Heart left ventricle (tissue), 16 donors: ENCODE measurements at regions not wholly inside any gene's neighbourhood (a gene's known extent, or its start where the extent isn't known, plus 50 kb on each side); places are given as distances from the start of the nearest gene placed in this dataset.

Experiments
- ATAC-seq, 4 donors: fragments of 200-7000 bp; cut with Tn5 transposase; one replicate each; pipeline ENCODE4 v1.9.1; 2020 to 2022; ENCODE audit warnings: moderate library complexity in 4 of 4, mild to moderate bottlenecking in 3 of 4, moderate number of reproducible peaks in 1 of 4
- DNase-seq, 5 donors: peaks; one replicate each; pipeline ENCODE4 v3.0.0-alpha.2; 2020
- H3K27ac ChIP-seq, 12 donors: fragments of 200-600 bp; sonication (generic) in 4 of 12; one replicate each; pipeline versions ENCODE4 v1.5.0 to v1.8.0; 2016 to 2022; ENCODE audit warnings: mild to moderate bottlenecking in 2 of 12
- H3K27me3 ChIP-seq, 9 donors: fragments of 200-600 bp; sonication (generic) in 2 of 9; one replicate each; pipeline versions ENCODE4 v1.5.1 to v1.8.0; 2016 to 2022; ENCODE audit warnings: mild to moderate bottlenecking in 3 of 9
- H3K36me3 ChIP-seq, 9 donors: fragments of 200-600 bp; sonication (generic) in 2 of 9; one replicate each; pipeline versions ENCODE4 v1.5.0 to v1.8.0; 2018 to 2022; ENCODE audit warnings: mild to moderate bottlenecking in 2 of 9
- H3K4me1 ChIP-seq, 12 donors: fragments of 200-600 bp; sonication (generic) in 4 of 12; one replicate each; pipeline versions ENCODE4 v1.5.0 to v1.8.0; 2016 to 2022; ENCODE audit warnings: mild to moderate bottlenecking in 3 of 12
- H3K4me3 ChIP-seq, 12 donors: fragments of 200-600 bp; sonication (generic) in 4 of 12; one replicate each; pipeline versions ENCODE4 v1.5.0 to v1.8.0; 2017 to 2022; ENCODE audit warnings: mild to moderate bottlenecking in 9 of 12, moderate library complexity in 4 of 12
- H3K9me3 ChIP-seq, 12 donors: fragments of 200-600 bp; sonication (generic) in 4 of 12; one replicate each; pipeline versions ENCODE4 v1.5.0 to v1.8.0; 2016 to 2022; ENCODE audit warnings: mild to moderate bottlenecking in 1 of 12
- POLR2A ChIP-seq, 2 donors: fragments of 450-650 bp; IDR thresholded peaks; one replicate each; pipeline ENCODE4 v1.6.1; 2017; ENCODE audit warnings: antibody characterized with exemption in 2 of 2, mild to moderate bottlenecking in 2 of 2, moderate library complexity in 2 of 2
- WGBS, 4 donors: extraction: QIAGEN DNeasy Blood & Tissue Kit in 2 of 4; methylation state at CpG; one replicate each; pipeline versions ENCODE4 v1.1.5 to v1.1.7; 2013 to 2018; 5-methylcytosine and 5-hydroxymethylcytosine counted together
- intact Hi-C, 10 donors: fragments of 100-400 bp; cut with DNase I; formaldehyde crosslinking; loops; one replicate each; pipeline versions ENCODE4 v1.11.1 to v1.14.2; 2022
- TF ChIP-seq, protein P1 (sequence below), 12 donors: fragments of 200-600 bp; sonication (generic) in 4 of 12; IDR thresholded peaks; one replicate each; pipeline versions ENCODE4 v1.5.0 to v1.8.0; 2018 to 2022; ENCODE audit warnings: antibody characterized with exemption in 12 of 12, mild to moderate bottlenecking in 5 of 12
- donor health status: ischemic (EF 13 %, LVEDD 7.1; RV severe dilation, severe dysfunction).
- donor health status: healthy with polysubstance abuse.
- donor health status: DM: no; HTN: yes; CAD: no.
- donor health status: DM: no; HTN: no; CAD: no.
- donor health status: ischemic (EF 25% LVEDD 6.9; RV normal size, moderate dysfunction).
- donor health status: ischemic (EF 25% LVEDD 5.7; RV mildly dilated, moderate dysfunction).
- donor health status: healthy.
- donor health status: DM: yes; HTN: yes; CAD: no.
- donor health status: ischemic (EF 35%, LVEDD 5.7; RV mildly dilated, moderate dysfunction).
- donor health status: nonischemic (EF 11% LVEDD 7.7; RV severe dilation, severe dysfunction).
- donor health status: DM: yes; HTN: yes; CAD: no.
- donor health status: PGD.
- donor health status: ischemic (EF 29% LVEDD 5.4; RV normal size, mild dysfunction).
- donor health status: nonischemic (EF 23%, LVEDD 6.1; RV moderate dilation, normal function).

DNA sequence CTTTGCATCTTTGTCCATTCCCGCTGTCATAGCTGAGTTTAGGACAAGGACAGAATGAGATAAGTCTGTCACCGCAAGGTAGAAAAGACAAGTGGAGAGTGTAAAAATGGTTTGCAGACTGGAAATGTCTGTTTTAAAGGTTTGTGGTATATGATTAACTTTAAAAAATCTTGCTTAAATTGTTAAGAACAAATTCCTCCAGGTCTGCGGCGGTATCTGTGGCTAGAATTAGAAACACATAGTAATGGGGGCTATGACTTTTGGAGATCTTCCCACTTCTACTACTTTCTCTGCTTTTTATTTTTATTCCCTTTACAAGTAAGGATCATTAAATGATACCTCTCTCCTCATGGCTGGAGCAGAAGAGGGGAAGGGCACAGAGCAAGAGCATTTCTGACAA, 92.2 kb downstream of the MID1IP1 start:
- no peaks in the 10 kb centered on the region for H3K4me1 ChIP-seq
- TF ChIP-seq POLR2A (IDR thresholded peaks at IDR 0.05), result no peak
- 44 to 77% (median 71%) methylated on average over 4 of the region's 4 CpGs for WGBS, 4 donors
- DNase-seq, result no peak
- H3K4me3 ChIP-seq, result no peak overlapping the region
- peaks cover 0 to 4% (median 0%) of the 10 kb centered on the region in 9 donors for H3K27me3 ChIP-seq
- H3K36me3 ChIP-seq, result no peaks in the 10 kb centered on the region
- H3K9me3 ChIP-seq, result no peaks in the 10 kb centered on the region
- intact Hi-C loops, result no loop called here
- no peak overlapping the region for H3K27ac ChIP-seq
- ATAC-seq, result no peak

DNA sequence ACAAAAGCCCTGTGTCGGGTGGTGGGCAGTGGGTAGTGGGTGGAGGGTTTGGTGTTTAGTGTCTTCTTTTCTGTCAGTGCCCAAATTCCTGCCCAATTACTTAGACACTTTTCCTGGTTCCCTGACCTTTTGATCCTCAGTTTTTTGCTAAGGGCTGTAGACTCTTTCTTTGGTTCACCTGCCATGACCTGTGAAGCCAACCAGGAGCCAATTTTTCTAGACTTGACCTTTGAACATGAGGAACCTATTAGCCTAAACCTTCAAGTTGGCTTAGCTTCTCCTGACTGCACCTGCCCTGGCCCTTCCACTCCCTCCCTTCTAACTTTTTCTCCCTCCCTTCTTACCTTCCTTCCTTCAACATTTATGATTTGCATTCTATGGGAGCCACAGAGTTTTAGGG, 94.5 kb downstream of the MID1IP1 start:
- no peak for DNase-seq
- Histone ChIP-seq H3K36me3 (no peaks in the 10 kb centered on the region), H3K9me3 (no peaks in the 10 kb centered on the region), H3K27ac (no peak overlapping the region), H3K4me3 (no peak overlapping the region), H3K27me3 (peaks cover 0 to 4% (median 0%) of the 10 kb centered on the region in 9 donors), H3K4me1 (no peaks in the 10 kb centered on the region)
- no peak for ATAC-seq
- intact Hi-C loops, result no loop called here
- 55 to 100% (median 91%) methylated on average over 1 of the region's 1 CpG for WGBS, 4 donors
- no peak for TF ChIP-seq POLR2A (IDR thresholded peaks at IDR 0.05)
- TF ChIP-seq, protein P1, sequence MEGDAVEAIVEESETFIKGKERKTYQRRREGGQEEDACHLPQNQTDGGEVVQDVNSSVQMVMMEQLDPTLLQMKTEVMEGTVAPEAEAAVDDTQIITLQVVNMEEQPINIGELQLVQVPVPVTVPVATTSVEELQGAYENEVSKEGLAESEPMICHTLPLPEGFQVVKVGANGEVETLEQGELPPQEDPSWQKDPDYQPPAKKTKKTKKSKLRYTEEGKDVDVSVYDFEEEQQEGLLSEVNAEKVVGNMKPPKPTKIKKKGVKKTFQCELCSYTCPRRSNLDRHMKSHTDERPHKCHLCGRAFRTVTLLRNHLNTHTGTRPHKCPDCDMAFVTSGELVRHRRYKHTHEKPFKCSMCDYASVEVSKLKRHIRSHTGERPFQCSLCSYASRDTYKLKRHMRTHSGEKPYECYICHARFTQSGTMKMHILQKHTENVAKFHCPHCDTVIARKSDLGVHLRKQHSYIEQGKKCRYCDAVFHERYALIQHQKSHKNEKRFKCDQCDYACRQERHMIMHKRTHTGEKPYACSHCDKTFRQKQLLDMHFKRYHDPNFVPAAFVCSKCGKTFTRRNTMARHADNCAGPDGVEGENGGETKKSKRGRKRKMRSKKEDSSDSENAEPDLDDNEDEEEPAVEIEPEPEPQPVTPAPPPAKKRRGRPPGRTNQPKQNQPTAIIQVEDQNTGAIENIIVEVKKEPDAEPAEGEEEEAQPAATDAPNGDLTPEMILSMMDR (IDR thresholded peaks at IDR 0.05), result no peak

DNA sequence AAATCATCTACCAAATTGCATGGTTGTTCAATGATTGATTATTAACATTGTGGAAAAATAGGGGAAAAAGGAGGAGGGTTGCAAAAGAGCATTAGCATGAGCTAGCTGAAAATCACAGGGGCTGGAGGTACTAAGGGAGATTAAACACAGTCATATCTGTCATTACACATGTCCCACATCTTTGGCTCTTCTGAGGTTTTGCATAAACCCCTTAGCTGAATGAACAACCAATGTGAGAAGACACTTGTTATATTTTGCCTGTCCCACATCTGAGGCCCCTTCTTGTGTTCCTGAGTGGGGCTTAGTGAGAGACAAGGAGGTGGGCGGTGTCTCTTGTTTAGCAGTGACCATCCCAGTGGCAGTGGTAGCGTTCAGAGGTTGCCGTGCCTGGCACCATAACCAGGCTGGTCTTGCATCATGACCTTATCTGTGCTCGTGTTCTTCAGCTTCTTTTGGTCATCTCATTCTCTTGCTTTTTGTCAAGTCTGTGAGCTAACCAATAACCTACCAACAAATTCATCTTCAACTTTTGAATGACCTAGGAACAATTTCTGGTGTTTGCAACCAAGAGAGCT, 95.6 kb downstream of the MID1IP1 start:
- 86 to 95% (median 90%) methylated on average over 4 of the region's 4 CpGs for WGBS, 4 donors
- H3K36me3 ChIP-seq, result no peaks in the 10 kb centered on the region
- H3K27ac ChIP-seq, result no peak overlapping the region
- ATAC-seq (no peak), DNase-seq (no peak)
- intact Hi-C loops, result no loop called here
- no peak overlapping the region for H3K4me3 ChIP-seq
- no peaks in the 10 kb centered on the region for H3K4me1 ChIP-seq
- no peaks in the 10 kb centered on the region for H3K9me3 ChIP-seq
- TF ChIP-seq, protein P1 (IDR thresholded peaks at IDR 0.05), result no peak
- TF ChIP-seq POLR2A (IDR thresholded peaks at IDR 0.05), result no peak
- H3K27me3 ChIP-seq, result peaks cover 0 to 4% (median 0%) of the 10 kb centered on the region in 9 donors

DNA sequence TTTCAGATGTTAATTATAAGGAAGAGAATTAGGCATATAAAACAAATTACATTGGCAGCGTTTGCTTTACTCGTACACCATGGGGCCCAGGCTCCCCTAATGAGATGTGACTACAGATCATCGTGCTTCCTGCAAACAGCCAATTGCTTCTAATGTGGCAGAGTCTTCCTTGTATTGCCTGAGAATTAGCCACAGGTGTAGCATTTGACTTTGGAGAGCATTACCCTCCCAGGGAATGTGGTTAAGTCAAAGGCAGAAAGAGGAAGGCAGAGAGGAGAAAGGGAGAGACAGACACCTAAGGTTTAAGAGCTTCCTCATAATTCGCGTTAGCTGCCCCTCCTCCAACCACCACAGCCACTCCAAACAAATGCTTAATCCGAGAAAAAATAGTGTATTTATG, 97.0 kb downstream of the MID1IP1 start:
- no peak for TF ChIP-seq POLR2A (IDR thresholded peaks at IDR 0.05)
- TF ChIP-seq, protein P1 (IDR thresholded peaks at IDR 0.05), result no peak
- Histone ChIP-seq H3K27ac (no peak overlapping the region), H3K4me1 (no peaks in the 10 kb centered on the region), H3K36me3 (no peaks in the 10 kb centered on the region), H3K9me3 (no peaks in the 10 kb centered on the region), H3K4me3 (no peak overlapping the region), H3K27me3 (peaks cover 0 to 4% (median 0%) of the 10 kb centered on the region in 9 donors)
- WGBS, 4 donors, result 55 to 67% (median 61%) methylated on average over 6 of the region's 6 CpGs
- intact Hi-C loops, result no loop called here
- no peak for DNase-seq
- no peak for ATAC-seq

DNA sequence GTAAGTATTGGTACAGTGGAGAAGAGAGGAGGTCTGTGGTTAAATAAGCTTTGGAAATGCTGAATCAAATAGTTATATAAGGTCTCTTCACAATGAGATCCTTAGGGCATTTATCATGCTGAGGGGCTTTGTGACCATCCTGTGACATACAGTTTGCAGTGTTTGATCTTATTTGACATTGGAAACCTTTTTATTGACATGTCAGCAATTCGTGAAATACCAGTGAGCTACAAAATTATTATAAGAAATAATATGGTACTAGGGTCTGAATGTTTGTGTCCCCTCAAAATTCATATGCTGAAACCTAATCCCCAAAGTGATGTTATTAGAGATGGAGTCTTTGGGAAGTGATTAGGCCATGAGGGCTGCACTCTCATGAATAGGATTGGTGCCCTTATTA, 98.4 kb downstream of the MID1IP1 start:
- no peak for TF ChIP-seq POLR2A (IDR thresholded peaks at IDR 0.05)
- TF ChIP-seq, protein P1 (IDR thresholded peaks at IDR 0.05), result no peak
- intact Hi-C loops, result no loop called here
- H3K9me3 ChIP-seq, result no peaks in the 10 kb centered on the region
- peaks cover 0 to 5% (median 0%) of the 10 kb centered on the region in 9 donors for H3K27me3 ChIP-seq
- no peak overlapping the region for H3K27ac ChIP-seq
- WGBS, 4 donors, result 50 to 86% (median 67%) methylated on average over 1 of the region's 1 CpG
- no peak overlapping the region for H3K4me3 ChIP-seq
- ATAC-seq (no peak), DNase-seq (no peak)
- H3K4me1 ChIP-seq, result no peaks in the 10 kb centered on the region
- H3K36me3 ChIP-seq, result no peaks in the 10 kb centered on the region
